IMR-90 (cell line): ENCODE measurements at regions not wholly inside any gene's neighbourhood (a gene's known extent, or its start where the extent isn't known, plus 50 kb on each side); places are given as distances from the start of the nearest gene placed in this dataset.

Experiments used
- ATAC-seq: fragments of 200-7000 bp; cut with Tn5 transposase; 2 replicates; pipeline ENCODE4 v1.9.1; 2020; ENCODE audit warnings: low read depth, mild to moderate bottlenecking, moderate library complexity
- BruUV-seq: library from RNA; stranded (reverse); fragments of 400-500 nt; replicated peaks from 2 replicates; lab custom pipeline; 2021; lab: Mats Ljungman, UMichigan
- CTCF ChIA-PET: fragments of 300-600 bp; formaldehyde crosslinking; extraction: SDS; loops from one replicate; lab custom pipeline; 2021; ENCODE audit warnings: antibody characterized with exemption; lab: Yijun Ruan, JAX
- POLR2A ChIA-PET: fragments of 300-600 bp; sonication (Branson Sonifier 250); formaldehyde crosslinking; loops from one replicate; lab custom pipeline; 2022; ENCODE audit warnings: antibody characterized with exemption; ENCODE audit not compliant: unreplicated experiment; lab: Charles Lee
- DNase-seq: peaks from one replicate; pipeline ENCODE4 v3.0.0; 2013
- H2AFZ ChIP-seq: replicated peaks from 2 replicates; pipeline ENCODE3; 2013; ENCODE audit warnings: low read length, mild to moderate bottlenecking; ENCODE audit not compliant: poor library complexity
- H2AK5ac ChIP-seq: 2 replicates; pipeline ENCODE4 v1.6.1; 2013; ENCODE audit warnings: low read depth, low read length, inconsistent platforms
- H2AK9ac ChIP-seq: replicated peaks from 2 replicates; pipeline ENCODE3; 2013; ENCODE audit warnings: mild to moderate bottlenecking, low read depth, low read length, moderate library complexity; ENCODE audit not compliant: poor library complexity
- H2BK120ac ChIP-seq: 2 replicates; pipeline ENCODE4 v1.6.1; 2013; ENCODE audit warnings: low read depth, low read length, inconsistent platforms
- H2BK15ac ChIP-seq: 3 replicates; pipeline ENCODE4 v1.6.1; 2013; ENCODE audit warnings: low read depth, low read length, inconsistent platforms
- H2BK20ac ChIP-seq: 2 replicates; pipeline ENCODE4 v1.6.1; 2013; ENCODE audit warnings: low read depth, mild to moderate bottlenecking, inconsistent platforms, low read length, moderate library complexity
- H2BK5ac ChIP-seq: 2 replicates; pipeline ENCODE4 v1.6.1; 2013; ENCODE audit warnings: mild to moderate bottlenecking, low read depth, low read length, inconsistent platforms; ENCODE audit not compliant: poor library complexity, severe bottlenecking
- H3K14ac ChIP-seq: replicated peaks from 2 replicates; pipeline ENCODE4 v1.6.1; 2013; ENCODE audit warnings: low read depth, low read length, inconsistent platforms
- H3K18ac ChIP-seq: 2 replicates; pipeline ENCODE4 v1.6.1; 2013; ENCODE audit warnings: low read depth, low read length, control low read depth
- H3K23ac ChIP-seq: 2 replicates; pipeline ENCODE4 v1.6.1; 2013; ENCODE audit warnings: low read depth, low read length, inconsistent platforms
- H3K27ac ChIP-seq: 2 replicates; pipeline ENCODE4 v1.5.1; 2013; ENCODE audit warnings: mild to moderate bottlenecking, control low read depth, low read length; ENCODE audit not compliant: insufficient read depth
- H3K27me3 ChIP-seq: 2 replicates; pipeline ENCODE4 v1.6.1; 2013; ENCODE audit warnings: low read length; ENCODE audit not compliant: control insufficient read depth, insufficient read depth
- H3K36me3 ChIP-seq: 2 replicates; pipeline ENCODE4 v1.6.1; 2013; ENCODE audit warnings: low read length, mixed read lengths; ENCODE audit not compliant: control insufficient read depth, insufficient read depth
- H3K4ac ChIP-seq: 2 replicates; pipeline ENCODE4 v1.6.1; 2013; ENCODE audit warnings: low read depth, low read length, inconsistent platforms
- H3K4me1 ChIP-seq: 2 replicates; pipeline ENCODE4 v1.6.1; 2013; ENCODE audit warnings: low read length, mixed read lengths; ENCODE audit not compliant: control insufficient read depth, insufficient read depth
- H3K4me2 ChIP-seq: 2 replicates; pipeline ENCODE4 v1.6.1; 2013; ENCODE audit warnings: low read depth, mild to moderate bottlenecking, control low read depth, low read length, moderate library complexity
- H3K4me3 ChIP-seq: 2 replicates; pipeline ENCODE4 v1.5.1; 2013; ENCODE audit warnings: low read depth, mild to moderate bottlenecking, control low read depth, low read length, moderate library complexity; ENCODE audit not compliant: insufficient read depth
- H3K56ac ChIP-seq: 2 replicates; pipeline ENCODE4 v1.6.1; 2013; ENCODE audit warnings: low read length, inconsistent platforms; ENCODE audit not compliant: insufficient read depth; ENCODE audit errors: extremely low read depth
- H3K79me1 ChIP-seq, 2 experiments: 2 replicates each; pipeline ENCODE4 v1.6.1; 2013; ENCODE audit warnings: low read length in 2 of 2, inconsistent platforms in 1 of 2, low read depth in 1 of 2
- H3K9ac ChIP-seq: 2 replicates; pipeline ENCODE4 v1.6.1; 2013; ENCODE audit warnings: low read depth, low read length, control low read depth
- H3K9me1 ChIP-seq: 2 replicates; pipeline ENCODE4 v1.6.1; 2013; ENCODE audit warnings: low read length, inconsistent platforms; ENCODE audit not compliant: insufficient read depth
- H3K9me3 ChIP-seq: 2 replicates; pipeline ENCODE4 v1.6.1; 2013; ENCODE audit warnings: low read length; ENCODE audit not compliant: control insufficient read depth, insufficient read depth
- H4K20me1 ChIP-seq: 2 replicates; pipeline ENCODE4 v1.6.1; 2013; ENCODE audit warnings: low read length, inconsistent platforms; ENCODE audit not compliant: insufficient read depth
- H4K5ac ChIP-seq: 2 replicates; pipeline ENCODE4 v1.6.1; 2013; ENCODE audit warnings: mild to moderate bottlenecking, low read depth, low read length, control low read depth
- H4K8ac ChIP-seq, 2 experiments: 2 replicates each; pipeline ENCODE4 v1.6.1; 2013; ENCODE audit warnings: low read depth in 2 of 2, low read length in 2 of 2, control low read depth in 1 of 2, inconsistent platforms in 1 of 2
- H4K91ac ChIP-seq: 2 replicates; pipeline ENCODE4 v1.6.1; 2013; ENCODE audit warnings: low read depth, low read length, inconsistent platforms; ENCODE audit not compliant: insufficient read depth
- MAZ ChIP-seq: IDR thresholded peaks from 2 replicates; pipeline ENCODE4 v1.6.1; 2012; ENCODE audit warnings: low read depth, mild to moderate bottlenecking, low read length, improper control_type of control experiment, moderate library complexity, borderline replicate concordance
- NFE2L2 ChIP-seq: fragments of 150-350 bp; IDR thresholded peaks from 2 replicates; pipeline ENCODE4 v1.6.1; 2016; ENCODE audit warnings: low read depth, mild to moderate bottlenecking, low read length
- POLR2A ChIP-seq: IDR thresholded peaks from 2 replicates; pipeline ENCODE4 v1.6.1; 2012; ENCODE audit warnings: mild to moderate bottlenecking, low read depth, low read length
- RFX5 ChIP-seq: IDR thresholded peaks from 2 replicates; pipeline ENCODE4 v1.8.0; 2012; ENCODE audit warnings: low read depth, mild to moderate bottlenecking, low read length, moderate library complexity
- WGBS, 2 experiments: methylation state at CpG; one replicate each; pipeline versions ENCODE4 v1.1.5 to v1.1.7; 2013; ENCODE audit warnings: missing lambda C conversion rate in 2 of 2; ENCODE audit not compliant: insufficient read length in 1 of 2; ENCODE audit errors: extremely low coverage in 2 of 2; 5-methylcytosine and 5-hydroxymethylcytosine counted together
- dilution Hi-C: fragments of 300-500 bp; cut with HindIII; formaldehyde crosslinking; loops from one replicate; pipeline ENCODE4 v1.14.3; 2018; ENCODE audit warnings: low sequenced_read_pairs; ENCODE audit not compliant: unreplicated experiment
- in situ Hi-C: fragments of 300-500 bp; cut with MboI; formaldehyde crosslinking; loops from 3 replicates; pipeline ENCODE4 v1.14.3; 2019; ENCODE audit warnings: low sequenced_read_pairs, inconsistent platforms, mixed read lengths
- intact Hi-C: fragments of 100-400 bp; cut with micrococcal nuclease; formaldehyde crosslinking; loops from 2 replicates; pipeline ENCODE4 v1.10.0; 2022

GRCh38 chr3:118126751-118127150, 907.9 kb downstream of the IGSF11 start:
- Histone ChIP-seq H2BK15ac (no peak overlapping the region), H2BK120ac (no peak overlapping the region), H3K36me3 (no peaks in the 10 kb centered on the region), H3K56ac (no peak overlapping the region), H3K79me1 (no peaks in the 10 kb centered on the region), H3K4me1 (no peaks in the 10 kb centered on the region), H3K14ac (no peak overlapping the region), H3K18ac (no peak overlapping the region), H2AK5ac (no peak overlapping the region), H3K9ac (no peak overlapping the region), H3K4me3 (no peak overlapping the region), H3K27me3 (no peaks in the 10 kb centered on the region), H2BK5ac (no peak overlapping the region), H3K23ac (no peak overlapping the region), H3K9me1 (no peaks in the 10 kb centered on the region), H4K91ac (no peak overlapping the region), H3K9me3 (no peaks in the 10 kb centered on the region), H3K4me2 (no peak overlapping the region), H4K8ac (no peak overlapping the region), H2AK9ac (no peak overlapping the region), H4K20me1 (no peaks in the 10 kb centered on the region), H2BK20ac (no peak overlapping the region), H2AFZ (no peak overlapping the region), H4K5ac (no peak overlapping the region), H3K4ac (no peak overlapping the region), H3K27ac (no peak overlapping the region)
- WGBS, 2 experiments, result no CpG with 5 or more reads among the region's 2 CpGs
- DNase-seq (no peak), ATAC-seq (no peak)
- in situ Hi-C loops (no loop called here), dilution Hi-C loops (no loop called here), intact Hi-C loops (no loop called here)
- no peak for TF ChIP-seq RFX5
- no peak for TF ChIP-seq NFE2L2
- TF ChIP-seq POLR2A, result no peak
- no peak for TF ChIP-seq MAZ
- BruUV-seq, result no TSS peak
- ChIA-PET CTCF (no interaction called here), POLR2A (no interaction called here)
